ENCODE measurements at regions not wholly inside any gene's neighbourhood (a gene's known extent, or its start where the extent isn't known, plus 50 kb on each side); places are given as distances from the start of the nearest gene placed in this dataset.
A peak's percentile ranks its signal among the peaks of the same experiment; 100 is the strongest.
"Not testable (repeated sequence)": the region's sequence is repeated elsewhere in the genome, so short reads cannot be mapped to it uniquely, and the experiment has no call there.

- DNase-seq (ENCODE audit: low read depth) = no peak
These were observed 185.9 kb downstream of the AVL9 start for GRCh38 chr7:32681174-32681518.

GRCh38 chr7:32680259-32681173 lies 185.2 kb downstream of the AVL9 start:
- peak; percentile 48 for DNase-seq (ENCODE audit: low read depth)

- no peak for DNase-seq (ENCODE audit: low read depth)
These were observed 183.9 kb downstream of the AVL9 start for GRCh38 chr7:32679192-32679591.

GRCh38 chr7:32677593-32677992 lies 182.3 kb downstream of the AVL9 start:
- no peak for DNase-seq (ENCODE audit: low read depth)

- DNase-seq (ENCODE audit: low read depth) = no peak
These were observed 181.1 kb downstream of the AVL9 start for GRCh38 chr7:32676249-32676941.

GRCh38 chr7:32673275-32673983 lies 178.1 kb downstream of the AVL9 start:
- DNase-seq (ENCODE audit: low read depth) = no peak

- DNase-seq (ENCODE audit: low read depth) = peak; percentile 95
These were observed 175.1 kb downstream of the AVL9 start for GRCh38 chr7:32670110-32671025.

GRCh38 chr7:32669173-32669870 lies 174.0 kb downstream of the AVL9 start:
- DNase-seq (ENCODE audit: low read depth) = peak; percentile 97

GRCh38 chr7:32668387-32669097 lies 173.3 kb downstream of the AVL9 start:
- DNase-seq (ENCODE audit: low read depth) = peak; percentile 79

- not testable (repeated sequence) for DNase-seq (ENCODE audit: low read depth)
These were observed 172.3 kb downstream of the AVL9 start for GRCh38 chr7:32667586-32667985.

GRCh38 chr7:32663805-32664211 lies 168.5 kb downstream of the AVL9 start:
- not testable (repeated sequence) for DNase-seq (ENCODE audit: low read depth)

- not testable (repeated sequence) for DNase-seq (ENCODE audit: low read depth)
These were observed 167.2 kb downstream of the AVL9 start for GRCh38 chr7:32662509-32662908.

- DNase-seq (ENCODE audit: low read depth) = no peak
These were observed 166.6 kb downstream of the AVL9 start for GRCh38 chr7:32661929-32662328.

- no peak for DNase-seq (ENCODE audit: low read depth)
These were observed 166.2 kb downstream of the AVL9 start for GRCh38 chr7:32661501-32661900.

GRCh38 chr7:32660936-32661335 lies 165.6 kb downstream of the AVL9 start:
- no peak for DNase-seq (ENCODE audit: low read depth)

GRCh38 chr7:32659853-32660252 lies 164.6 kb downstream of the AVL9 start:
- DNase-seq (ENCODE audit: low read depth) = no peak

GRCh38 chr7:32658467-32658869 lies 163.2 kb downstream of the AVL9 start:
- no peak for DNase-seq (ENCODE audit: low read depth)

- peak; percentile 84 for DNase-seq (ENCODE audit: low read depth)
These were observed 162.7 kb downstream of the AVL9 start for GRCh38 chr7:32658034-32658433.

GRCh38 chr7:32654549-32654948 lies 159.3 kb downstream of the AVL9 start:
- not testable (repeated sequence) for DNase-seq (ENCODE audit: low read depth)

GRCh38 chr7:32650356-32650755 lies 155.1 kb downstream of the AVL9 start:
- not testable (repeated sequence) for DNase-seq (ENCODE audit: low read depth)

Measured in Daoy (cell line).